ENCODE measurements at regions not wholly inside any gene's neighbourhood (a gene's known extent, or its start where the extent isn't known, plus 50 kb on each side); places are given as distances from the start of the nearest gene placed in this dataset.

- TF ChIP-seq, protein P1, sequence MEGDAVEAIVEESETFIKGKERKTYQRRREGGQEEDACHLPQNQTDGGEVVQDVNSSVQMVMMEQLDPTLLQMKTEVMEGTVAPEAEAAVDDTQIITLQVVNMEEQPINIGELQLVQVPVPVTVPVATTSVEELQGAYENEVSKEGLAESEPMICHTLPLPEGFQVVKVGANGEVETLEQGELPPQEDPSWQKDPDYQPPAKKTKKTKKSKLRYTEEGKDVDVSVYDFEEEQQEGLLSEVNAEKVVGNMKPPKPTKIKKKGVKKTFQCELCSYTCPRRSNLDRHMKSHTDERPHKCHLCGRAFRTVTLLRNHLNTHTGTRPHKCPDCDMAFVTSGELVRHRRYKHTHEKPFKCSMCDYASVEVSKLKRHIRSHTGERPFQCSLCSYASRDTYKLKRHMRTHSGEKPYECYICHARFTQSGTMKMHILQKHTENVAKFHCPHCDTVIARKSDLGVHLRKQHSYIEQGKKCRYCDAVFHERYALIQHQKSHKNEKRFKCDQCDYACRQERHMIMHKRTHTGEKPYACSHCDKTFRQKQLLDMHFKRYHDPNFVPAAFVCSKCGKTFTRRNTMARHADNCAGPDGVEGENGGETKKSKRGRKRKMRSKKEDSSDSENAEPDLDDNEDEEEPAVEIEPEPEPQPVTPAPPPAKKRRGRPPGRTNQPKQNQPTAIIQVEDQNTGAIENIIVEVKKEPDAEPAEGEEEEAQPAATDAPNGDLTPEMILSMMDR (IDR thresholded peaks at IDR 0.05), result no peak
- DNase-seq (ENCODE audit: low spot score), result no peak
- no peak for ATAC-seq (ENCODE audit: low FRiP score)
These were observed 67.6 kb upstream of the ANKFN1 start for GRCh38 chr17:56085576-56086267.

GRCh38 chr17:56087199-56087598 lies 66.1 kb upstream of the ANKFN1 start:
- no peak for DNase-seq (ENCODE audit: low spot score)
- ATAC-seq (ENCODE audit: low FRiP score), result no peak
- TF ChIP-seq, protein P1 (IDR thresholded peaks at IDR 0.05), result no peak

DNA sequence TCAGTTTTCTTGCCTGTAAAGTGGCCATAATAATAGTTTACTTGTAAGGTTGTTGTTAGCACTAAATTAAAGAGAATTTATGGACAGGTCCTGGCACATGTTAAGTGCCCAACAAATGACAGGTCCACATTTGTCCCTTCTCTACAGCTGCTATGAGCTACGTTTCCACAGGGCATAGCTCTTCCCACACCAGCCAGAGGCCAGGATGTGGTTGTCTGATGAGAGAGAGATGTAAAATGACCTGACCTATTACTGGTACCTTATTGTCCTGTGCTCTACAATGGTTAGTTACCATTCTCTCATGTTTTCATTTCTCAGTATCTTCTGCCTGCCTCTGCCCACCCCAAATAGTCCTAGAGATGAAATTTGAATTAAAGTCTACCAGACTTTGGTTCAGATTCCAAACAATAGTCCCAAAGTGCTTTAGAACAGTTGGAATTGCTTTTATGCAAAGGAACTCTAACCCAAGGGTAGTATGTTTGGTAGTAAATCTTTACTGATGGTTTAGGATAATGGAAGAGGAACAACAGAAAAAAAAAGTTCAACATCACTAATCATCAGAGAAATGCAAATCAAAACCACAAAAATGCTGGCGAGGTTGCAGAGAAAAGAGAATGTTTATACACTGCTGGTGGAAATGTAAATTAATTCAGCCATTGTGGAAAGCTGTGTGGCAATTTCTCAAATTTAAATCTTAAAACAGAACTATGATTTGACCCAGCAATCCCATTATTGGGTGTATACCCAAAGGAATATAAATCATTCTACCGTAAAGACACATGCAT lies 57.1 kb upstream of the ANKFN1 start:
- TF ChIP-seq, protein P1 (IDR thresholded peaks at IDR 0.05), result no peak
- ATAC-seq (ENCODE audit: low FRiP score), result no peak
- no peak for DNase-seq (ENCODE audit: low spot score)

GRCh38 chr17:56098746-56099145 lies 54.5 kb upstream of the ANKFN1 start:
- TF ChIP-seq, protein P1 (IDR thresholded peaks at IDR 0.05), result no peak
- no peak for ATAC-seq (ENCODE audit: low FRiP score)
- DNase-seq (ENCODE audit: low spot score), result no peak

DNA sequence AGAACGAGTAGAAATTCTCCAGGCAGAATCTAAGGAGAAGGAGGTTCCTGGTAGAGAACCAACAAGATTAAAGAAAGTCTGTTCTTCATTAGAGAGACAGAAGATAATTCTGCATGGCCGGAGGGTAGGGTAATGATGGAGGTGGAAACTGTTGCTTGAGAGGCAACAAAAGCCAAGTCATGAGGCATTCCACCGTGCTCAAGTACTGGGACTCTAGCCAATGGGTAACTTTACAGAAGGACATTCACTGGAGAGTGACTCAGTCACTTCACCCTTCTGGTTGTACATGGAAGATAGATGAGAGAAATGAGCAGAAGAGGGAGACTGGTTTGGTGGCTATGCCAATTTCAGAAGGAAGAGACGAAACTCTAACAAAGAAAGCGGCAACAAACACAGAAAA lies 53.6 kb upstream of the ANKFN1 start:
- TF ChIP-seq, protein P1 (IDR thresholded peaks at IDR 0.05), result no peak
- no peak for ATAC-seq (ENCODE audit: low FRiP score)
- no peak for DNase-seq (ENCODE audit: low spot score)
